AG10803 (cell line): ENCODE measurements at regions not wholly inside any gene's neighbourhood (a gene's known extent, or its start where the extent isn't known, plus 50 kb on each side); places are given as distances from the start of the nearest gene placed in this dataset.

Experiments
- DNase-seq: peaks from one replicate; pipeline ENCODE4 v3.0.0; 2010; ENCODE audit warnings: low read depth
- H3K4me3 ChIP-seq: 2 replicates; pipeline ENCODE4 v1.5.1; 2011; ENCODE audit warnings: mild to moderate bottlenecking, low read length, control low read depth
- TF ChIP-seq, protein P1 (sequence below): conservative IDR thresholded peaks from 2 replicates; pipeline ENCODE4 v1.5.1; 2011; ENCODE audit warnings: mild to moderate bottlenecking, low read length, control low read depth, inconsistent platforms

DNA sequence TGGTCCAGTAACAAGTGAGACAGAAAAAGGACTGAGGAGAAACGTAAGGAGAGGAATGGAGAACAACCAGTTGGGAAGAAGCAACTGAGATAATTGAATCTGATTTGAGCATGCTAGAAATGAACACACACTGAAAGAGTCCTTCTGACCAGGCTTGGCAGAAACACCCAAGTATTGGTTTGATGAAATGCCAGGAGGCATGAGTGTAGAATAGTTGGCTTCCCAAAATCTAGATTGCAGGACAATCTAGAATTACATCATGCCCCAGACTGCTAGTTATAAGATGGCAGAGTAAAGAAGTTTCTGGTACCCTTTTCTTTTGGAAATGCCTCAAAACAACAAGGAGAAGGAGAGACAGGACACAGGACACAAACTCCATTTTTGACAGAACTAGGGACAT is 189.7 kb upstream of the STT3B start:
- TF ChIP-seq, protein P1, sequence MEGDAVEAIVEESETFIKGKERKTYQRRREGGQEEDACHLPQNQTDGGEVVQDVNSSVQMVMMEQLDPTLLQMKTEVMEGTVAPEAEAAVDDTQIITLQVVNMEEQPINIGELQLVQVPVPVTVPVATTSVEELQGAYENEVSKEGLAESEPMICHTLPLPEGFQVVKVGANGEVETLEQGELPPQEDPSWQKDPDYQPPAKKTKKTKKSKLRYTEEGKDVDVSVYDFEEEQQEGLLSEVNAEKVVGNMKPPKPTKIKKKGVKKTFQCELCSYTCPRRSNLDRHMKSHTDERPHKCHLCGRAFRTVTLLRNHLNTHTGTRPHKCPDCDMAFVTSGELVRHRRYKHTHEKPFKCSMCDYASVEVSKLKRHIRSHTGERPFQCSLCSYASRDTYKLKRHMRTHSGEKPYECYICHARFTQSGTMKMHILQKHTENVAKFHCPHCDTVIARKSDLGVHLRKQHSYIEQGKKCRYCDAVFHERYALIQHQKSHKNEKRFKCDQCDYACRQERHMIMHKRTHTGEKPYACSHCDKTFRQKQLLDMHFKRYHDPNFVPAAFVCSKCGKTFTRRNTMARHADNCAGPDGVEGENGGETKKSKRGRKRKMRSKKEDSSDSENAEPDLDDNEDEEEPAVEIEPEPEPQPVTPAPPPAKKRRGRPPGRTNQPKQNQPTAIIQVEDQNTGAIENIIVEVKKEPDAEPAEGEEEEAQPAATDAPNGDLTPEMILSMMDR, result no peak
- DNase-seq, result peak; percentile 85
- H3K4me3 ChIP-seq, result no peak overlapping the region

DNA sequence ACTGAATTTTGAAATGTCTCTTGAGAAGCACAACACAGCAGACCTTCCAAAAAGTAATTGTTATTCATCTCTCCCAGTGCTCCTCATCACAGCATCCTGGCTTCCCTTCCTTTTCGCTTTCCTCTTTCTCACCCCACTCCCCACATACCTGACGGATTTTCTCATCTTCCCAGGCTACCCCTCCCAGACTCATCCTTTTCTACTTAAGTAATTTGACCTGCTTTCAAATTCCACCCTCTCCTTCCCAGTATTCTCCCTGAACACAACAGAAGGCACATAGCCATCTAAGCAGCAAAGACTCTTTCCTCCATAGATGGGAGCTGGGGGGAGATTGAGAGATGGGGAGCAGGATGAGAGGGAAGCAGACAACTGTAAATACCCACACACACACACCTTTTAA is 187.1 kb upstream of the STT3B start:
- TF ChIP-seq, protein P1, result no peak
- DNase-seq, result no peak
- H3K4me3 ChIP-seq, result no peak overlapping the region

DNA sequence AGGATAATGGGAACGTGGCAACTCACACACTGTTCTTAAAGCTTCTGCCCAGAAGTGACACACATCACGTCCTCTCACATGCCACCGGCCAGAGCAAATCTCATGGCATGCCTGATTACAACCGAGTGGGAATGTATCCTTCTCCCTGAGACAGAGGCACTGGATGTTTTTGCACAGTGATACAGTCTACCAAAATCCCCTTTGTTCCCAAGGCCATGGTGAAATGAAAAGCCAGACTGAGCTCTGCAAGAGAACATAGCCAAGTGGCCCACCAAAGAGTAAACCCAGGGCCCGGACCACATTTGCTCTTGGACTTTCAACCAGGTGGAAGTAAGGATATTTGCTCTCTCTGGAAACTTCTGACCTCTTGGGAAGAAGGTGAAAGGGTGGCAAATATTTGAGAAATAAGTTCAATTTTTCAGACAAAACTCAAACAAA is 186.2 kb upstream of the STT3B start:
- H3K4me3 ChIP-seq, result no peak overlapping the region
- TF ChIP-seq, protein P1, result no peak
- DNase-seq, result no peak

DNA sequence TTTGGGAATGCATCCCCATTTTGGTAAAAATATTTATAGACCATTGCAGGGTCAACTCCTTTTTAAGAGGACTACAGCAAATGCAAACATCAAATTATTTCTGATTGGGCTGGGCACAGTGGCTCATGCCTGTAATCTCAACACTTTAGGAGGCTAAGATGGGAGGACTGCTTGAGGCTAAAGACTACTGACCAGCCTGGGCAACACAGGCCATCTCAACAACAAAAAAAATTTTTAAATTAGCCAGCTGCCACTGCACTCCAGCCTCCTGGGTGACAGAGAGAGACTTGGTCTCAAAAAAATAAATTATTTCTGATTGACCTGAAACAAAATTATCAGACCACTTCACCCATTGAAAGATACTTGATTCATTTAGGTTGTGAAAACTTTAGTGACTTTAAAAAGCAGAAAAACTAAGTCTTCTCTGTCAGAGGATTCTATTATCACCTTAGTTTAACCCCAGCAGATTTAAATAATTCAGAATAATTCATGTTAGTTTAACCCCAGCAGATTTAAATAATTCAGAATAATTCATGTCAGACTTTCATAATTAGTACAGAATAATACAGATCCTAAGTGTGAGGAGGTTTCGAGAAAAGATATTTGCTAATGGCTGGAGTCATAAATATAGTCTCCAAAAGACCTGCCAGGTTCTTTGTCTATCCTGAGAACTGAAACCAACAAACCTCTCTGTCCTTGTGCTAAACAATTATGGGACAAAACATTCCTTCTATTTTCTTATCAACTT is 183.6 kb upstream of the STT3B start:
- DNase-seq, result no peak
- TF ChIP-seq, protein P1, result no peak
- no peak overlapping the region for H3K4me3 ChIP-seq

DNA sequence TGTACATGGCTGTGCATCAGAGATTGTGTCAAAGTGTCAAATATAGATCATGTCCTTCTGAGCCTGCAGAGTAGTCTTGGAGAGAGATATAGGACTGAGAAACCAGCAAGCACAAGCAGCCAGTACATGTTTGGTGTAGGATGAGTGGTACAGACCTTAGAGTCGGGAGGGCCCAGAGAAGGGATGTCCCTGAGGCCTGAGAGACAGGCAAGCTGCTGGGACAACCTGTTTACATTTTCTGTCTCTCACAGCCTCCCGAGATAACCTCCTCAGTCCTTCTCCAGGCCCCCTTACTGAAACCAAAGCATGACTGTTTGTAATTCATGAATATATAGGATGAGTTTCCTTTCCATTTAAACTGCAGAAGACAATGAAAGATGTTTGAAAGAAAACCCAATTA is 182.4 kb upstream of the STT3B start:
- H3K4me3 ChIP-seq, result no peak overlapping the region
- TF ChIP-seq, protein P1, result no peak
- DNase-seq, result no peak

DNA sequence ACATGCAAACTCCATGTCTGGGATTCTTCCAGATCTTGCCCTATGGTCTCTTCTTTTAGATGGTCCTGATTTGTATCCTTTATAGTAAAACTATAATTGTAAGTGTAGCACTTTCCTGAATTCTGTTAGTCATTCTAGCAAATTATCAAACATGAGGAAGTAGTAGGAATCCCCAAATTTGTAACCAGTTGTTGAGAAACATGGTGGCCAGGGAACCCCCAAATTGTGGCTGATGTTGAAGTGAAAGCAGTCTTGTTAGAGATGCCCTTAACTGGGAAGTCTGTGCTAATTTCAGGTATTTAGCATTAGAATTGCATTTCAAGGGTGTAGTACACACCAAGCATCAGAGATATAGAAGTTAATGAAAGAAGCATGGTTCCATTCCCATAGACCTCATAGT is 180.4 kb upstream of the STT3B start:
- no peak for DNase-seq
- TF ChIP-seq, protein P1, result no peak
- H3K4me3 ChIP-seq, result no peak overlapping the region

DNA sequence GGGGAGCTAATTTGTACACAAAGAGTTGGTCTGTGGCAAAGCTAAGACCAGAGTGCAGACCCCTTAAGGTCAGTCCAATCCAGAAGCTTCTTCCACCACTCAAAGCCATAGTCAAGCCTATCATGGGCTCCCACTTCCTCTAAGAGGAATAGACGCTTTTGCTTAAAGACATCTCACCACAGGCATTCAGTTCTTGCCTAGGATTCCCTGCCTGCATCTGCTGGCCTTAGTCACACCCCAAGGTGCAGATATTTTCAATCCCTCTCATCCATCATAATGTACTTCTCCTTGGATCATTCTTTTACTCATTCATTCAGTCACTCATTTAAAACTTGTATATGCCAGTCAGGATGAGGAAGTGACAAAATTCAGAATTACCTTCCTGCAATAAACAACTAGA is 179.6 kb upstream of the STT3B start:
- no peak overlapping the region for H3K4me3 ChIP-seq
- no peak for DNase-seq
- TF ChIP-seq, protein P1, result no peak
